Gastrocnemius medialis (tissue), 4 donors: ENCODE measurements at regions not wholly inside any gene's neighbourhood (a gene's known extent, or its start where the extent isn't known, plus 50 kb on each side); places are given as distances from the start of the nearest gene placed in this dataset.

Experiments
- ATAC-seq, 2 donors: fragments of 150-250 bp; one replicate each; pipeline ENCODE4 v1.9.1; 2016
- DNase-seq, 2 donors: peaks; one replicate each; pipeline ENCODE4 v3.0.0-alpha.2; 2019
- H3K27ac ChIP-seq, 4 donors: fragments of 200-600 bp; sonication (generic); 1 replicate in 1 of 4; 2 replicates in 3 of 4; pipeline ENCODE4 v1.5.1; 2016 to 2018; ENCODE audit warnings: mild to moderate bottlenecking in 2 of 4, moderate library complexity in 1 of 4
- H3K27me3 ChIP-seq, 3 donors: fragments of 200-600 bp; sonication (generic) in 2 of 3; 1 replicate in 1 of 3; 2 replicates in 2 of 3; pipeline versions ENCODE4 v1.5.1 to v1.6.0; 2016 to 2019; ENCODE audit warnings: mild to moderate bottlenecking in 1 of 3, moderate library complexity in 1 of 3
- H3K36me3 ChIP-seq, 2 donors: fragments of 200-600 bp; sonication (generic) in 1 of 2; one replicate each; pipeline ENCODE4 v1.5.1; 2017 to 2018
- H3K4me1 ChIP-seq, 2 donors: fragments of 200-600 bp; sonication (generic) in 1 of 2; one replicate each; pipeline ENCODE4 v1.5.1; 2016 to 2017; ENCODE audit warnings: mild to moderate bottlenecking in 2 of 2
- H3K4me3 ChIP-seq, 4 donors: fragments of 200-600 bp; sonication (generic) in 3 of 4; 1 replicate in 1 of 4; 2 replicates in 3 of 4; pipeline ENCODE4 v1.5.1; 2016 to 2019; ENCODE audit warnings: mild to moderate bottlenecking in 2 of 4
- H3K9me3 ChIP-seq, 3 donors: fragments of 200-600 bp; sonication (generic) in 2 of 3; 1 replicate in 1 of 3; 2 replicates in 2 of 3; pipeline ENCODE4 v1.5.1; 2016 to 2019
- CTCF ChIP-seq, 5 experiments: fragments of 450-650 bp in 3 of 5; fragments of 200-600 bp in 2 of 5; sonication (generic) in 2 of 5; IDR thresholded peaks in 4 of 5; conservative IDR thresholded peaks in 1 of 5; 1 replicate in 4 of 5; 2 replicates in 1 of 5; pipeline ENCODE4 v1.5.1; 2016 to 2019; ENCODE audit warnings: antibody characterized with exemption in 5 of 5, mild to moderate bottlenecking in 3 of 5, moderate library complexity in 3 of 5
- POLR2A ChIP-seq, 2 donors: fragments of 450-650 bp; IDR thresholded peaks; one replicate each; pipeline ENCODE4 v1.6.1; 2017; ENCODE audit warnings: antibody characterized with exemption in 2 of 2, mild to moderate bottlenecking in 2 of 2, moderate library complexity in 2 of 2
- in situ Hi-C, 4 donors: fragments of 200-750 bp; cut with MboI; loops; one replicate each; pipeline versions ENCODE4 v1.15.0 to v1.8.0; 2017; ENCODE audit warnings: low sequenced_read_pairs in 4 of 4
- intact Hi-C: fragments of 100-400 bp; cut with DNase I; formaldehyde crosslinking; loops from one replicate; pipeline ENCODE4 v1.15.1; 2023; ENCODE audit warnings: low total_unique reads

GRCh38 chr1:181350131-181350530 is 133.2 kb upstream of the CACNA1E start:
- TF ChIP-seq CTCF (IDR thresholded peaks at IDR 0.05 in 4 of 5, conservative IDR thresholded peaks at IDR 0.05 in 1 of 5) (no peak), POLR2A (IDR thresholded peaks at IDR 0.05) (no peak)
- no peaks in the 10 kb centered on the region for H3K4me1 ChIP-seq
- ATAC-seq (no peak), DNase-seq (no peak)
- in situ Hi-C loops, result no loop called here
- intact Hi-C loops, result no loop called here
- no peak overlapping the region for H3K27ac ChIP-seq
- no peaks in the 10 kb centered on the region for H3K36me3 ChIP-seq
- H3K27me3 ChIP-seq, result no peaks in the 10 kb centered on the region
- no peaks in the 10 kb centered on the region for H3K9me3 ChIP-seq
- no peak overlapping the region for H3K4me3 ChIP-seq

GRCh38 chr1:181351740-181352139 is 131.6 kb upstream of the CACNA1E start:
- H3K36me3 ChIP-seq, result no peaks in the 10 kb centered on the region
- intact Hi-C loops, result no loop called here
- no peaks in the 10 kb centered on the region for H3K9me3 ChIP-seq
- no peak for DNase-seq
- no peak overlapping the region for H3K4me3 ChIP-seq
- no peak overlapping the region for H3K27ac ChIP-seq
- TF ChIP-seq POLR2A (IDR thresholded peaks at IDR 0.05) (no peak), CTCF (IDR thresholded peaks at IDR 0.05 in 4 of 5, conservative IDR thresholded peaks at IDR 0.05 in 1 of 5) (no peak)
- ATAC-seq, result no peak
- in situ Hi-C loops, result no loop called here
- H3K27me3 ChIP-seq, result no peaks in the 10 kb centered on the region
- no peaks in the 10 kb centered on the region for H3K4me1 ChIP-seq

- Histone ChIP-seq H3K4me3 (no peak overlapping the region), H3K4me1 (no peaks in the 10 kb centered on the region), H3K36me3 (no peaks in the 10 kb centered on the region), H3K27ac (no peak overlapping the region), H3K9me3 (no peaks in the 10 kb centered on the region), H3K27me3 (no peaks in the 10 kb centered on the region)
- intact Hi-C loops (no loop called here), in situ Hi-C loops (no loop called here)
- DNase-seq (no peak), ATAC-seq (no peak)
- TF ChIP-seq POLR2A (IDR thresholded peaks at IDR 0.05) (no peak), CTCF (IDR thresholded peaks at IDR 0.05 in 4 of 5, conservative IDR thresholded peaks at IDR 0.05 in 1 of 5) (no peak)
These were observed 130.6 kb upstream of the CACNA1E start for GRCh38 chr1:181352695-181353094.

- Histone ChIP-seq H3K9me3 (no peaks in the 10 kb centered on the region), H3K36me3 (no peaks in the 10 kb centered on the region), H3K27ac (no peak overlapping the region), H3K4me1 (no peaks in the 10 kb centered on the region), H3K27me3 (no peaks in the 10 kb centered on the region), H3K4me3 (no peak overlapping the region)
- TF ChIP-seq CTCF (IDR thresholded peaks at IDR 0.05 in 4 of 5, conservative IDR thresholded peaks at IDR 0.05 in 1 of 5), result no peak
- no peak for TF ChIP-seq POLR2A (IDR thresholded peaks at IDR 0.05)
- in situ Hi-C loops (no loop called here), intact Hi-C loops (no loop called here)
- DNase-seq (no peak), ATAC-seq (no peak)
These were observed 129.8 kb upstream of the CACNA1E start for GRCh38 chr1:181353526-181353925.

- ATAC-seq (no peak), DNase-seq (no peak)
- intact Hi-C loops (no loop called here), in situ Hi-C loops (no loop called here)
- Histone ChIP-seq H3K4me3 (no peak overlapping the region), H3K36me3 (no peaks in the 10 kb centered on the region), H3K9me3 (no peaks in the 10 kb centered on the region), H3K27me3 (no peaks in the 10 kb centered on the region), H3K4me1 (no peaks in the 10 kb centered on the region), H3K27ac (no peak overlapping the region)
- TF ChIP-seq CTCF (IDR thresholded peaks at IDR 0.05 in 4 of 5, conservative IDR thresholded peaks at IDR 0.05 in 1 of 5), result no peak
- no peak for TF ChIP-seq POLR2A (IDR thresholded peaks at IDR 0.05)
These were observed 128.5 kb upstream of the CACNA1E start for GRCh38 chr1:181354865-181355264.
